ENCODE measurements at regions not wholly inside any gene's neighbourhood (a gene's known extent, or its start where the extent isn't known, plus 50 kb on each side); places are given as distances from the start of the nearest gene placed in this dataset.

GRCh38 chr12:115385141-115385540 is 701.2 kb upstream of the TBX3 start:
- TF ChIP-seq CTCF (IDR thresholded peaks at IDR 0.05 in 4 of 5, conservative IDR thresholded peaks at IDR 0.05 in 1 of 5) (no peak), POLR2A (IDR thresholded peaks at IDR 0.05) (no peak)

Data from gastrocnemius medialis (tissue), 4 donors.